Activated CD8-positive, alpha-beta T cell treated with anti-CD3 and anti-CD28 coated beads for 36 hours (primary cell): ENCODE measurements at regions not wholly inside any gene's neighbourhood (a gene's known extent, or its start where the extent isn't known, plus 50 kb on each side); places are given as distances from the start of the nearest gene placed in this dataset.

Experiments
- ATAC-seq: fragments of 200-7000 bp; cut with Tn5 transposase; one replicate; pipeline ENCODE4 v1.10.0; 2021; ENCODE audit warnings: mild to moderate bottlenecking, moderate library complexity
- CTCF ChIA-PET: fragments of 350-600 bp; sonication (Branson Sonifier 250); formaldehyde crosslinking; loops from one replicate; lab custom pipeline; 2021; ENCODE audit warnings: antibody characterized with exemption; lab: Charles Lee
- POLR2A ChIA-PET: fragments of 350-600 bp; sonication (Branson Sonifier 250); formaldehyde crosslinking; loops from one replicate; lab custom pipeline; 2021; ENCODE audit warnings: antibody characterized with exemption; lab: Charles Lee
- DNase-seq: peaks from one replicate; pipeline ENCODE4 v3.0.0-alpha.2; 2020
- H3K27ac Mint-ChIP-seq: one replicate; pipeline ENCODE4 v1.8.0; 2021; ENCODE audit warnings: mild to moderate bottlenecking, mixed read lengths
- H3K27me3 Mint-ChIP-seq: one replicate; pipeline ENCODE4 v1.8.0; 2021; ENCODE audit warnings: mixed read lengths
- H3K36me3 Mint-ChIP-seq: one replicate; pipeline ENCODE4 v1.8.0; 2021; ENCODE audit warnings: low read depth, mixed read lengths
- H3K4me1 Mint-ChIP-seq: one replicate; pipeline ENCODE4 v1.8.0; 2021; ENCODE audit warnings: low read depth, mixed read lengths
- H3K4me3 Mint-ChIP-seq: one replicate; pipeline ENCODE4 v1.8.0; 2021; ENCODE audit warnings: mild to moderate bottlenecking, moderate library complexity, mixed read lengths
- H3K9me3 Mint-ChIP-seq: one replicate; pipeline ENCODE4 v1.8.0; 2021; ENCODE audit warnings: mixed read lengths
- CTCF ChIP-seq: fragments of 200-600 bp; IDR thresholded peaks from one replicate; pipeline ENCODE4 v1.8.0; 2022; ENCODE audit warnings: antibody characterized with exemption, mild to moderate bottlenecking
- intact Hi-C: fragments of 100-400 bp; cut with micrococcal nuclease; formaldehyde crosslinking; loops from one replicate; pipeline ENCODE4 v1.10.0; 2022

GRCh38 chr3:82217571-82217970, 456.1 kb upstream of the GBE1 start:
- Mint-ChIP-seq H3K36me3 (no peaks in the 10 kb centered on the region), H3K4me1 (no peaks in the 10 kb centered on the region), H3K9me3 (peaks cover 2% of the 10 kb centered on the region), H3K4me3 (no peak overlapping the region), H3K27ac (no peak overlapping the region), H3K27me3 (no peaks in the 10 kb centered on the region)
- no peak for ATAC-seq
- TF ChIP-seq CTCF, result no peak
- DNase-seq, result no peak
- POLR2A ChIA-PET, result no interaction called here
- intact Hi-C loops, result no loop called here
- CTCF ChIA-PET, result no interaction called here

DNA sequence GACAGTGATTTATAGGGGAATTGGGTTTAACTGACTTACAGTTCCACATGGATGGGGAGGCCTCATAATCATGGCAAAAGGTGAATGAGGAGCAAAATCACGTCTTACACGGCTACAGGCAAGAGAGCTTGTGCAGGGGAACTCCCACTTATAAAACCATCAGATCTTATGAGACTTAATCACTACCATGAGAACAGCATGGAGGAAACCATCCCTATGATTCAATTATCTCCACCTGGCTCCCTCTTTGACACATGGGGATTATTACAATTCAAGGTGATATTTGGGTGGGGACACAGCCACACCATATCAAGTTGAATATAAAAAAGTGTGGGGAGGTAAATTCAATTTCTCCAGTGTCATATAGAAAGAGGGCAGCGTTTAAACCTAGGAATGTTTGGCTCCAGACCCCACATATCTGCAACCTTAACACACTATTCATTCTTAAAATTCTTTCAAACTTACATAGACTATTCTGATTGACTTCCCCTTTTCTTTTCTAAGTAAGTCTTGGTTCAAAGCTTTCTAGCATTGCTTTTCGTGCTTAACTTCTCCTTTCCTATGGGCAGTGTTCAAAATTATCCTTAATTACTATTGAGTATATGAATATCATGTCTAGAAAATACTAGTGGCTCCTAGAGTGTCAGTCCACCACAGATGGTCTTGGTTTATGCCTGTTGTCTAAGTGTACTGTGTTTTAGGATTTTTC, 446.7 kb upstream of the GBE1 start:
- no peak for TF ChIP-seq CTCF
- CTCF ChIA-PET, result no interaction called here

DNA sequence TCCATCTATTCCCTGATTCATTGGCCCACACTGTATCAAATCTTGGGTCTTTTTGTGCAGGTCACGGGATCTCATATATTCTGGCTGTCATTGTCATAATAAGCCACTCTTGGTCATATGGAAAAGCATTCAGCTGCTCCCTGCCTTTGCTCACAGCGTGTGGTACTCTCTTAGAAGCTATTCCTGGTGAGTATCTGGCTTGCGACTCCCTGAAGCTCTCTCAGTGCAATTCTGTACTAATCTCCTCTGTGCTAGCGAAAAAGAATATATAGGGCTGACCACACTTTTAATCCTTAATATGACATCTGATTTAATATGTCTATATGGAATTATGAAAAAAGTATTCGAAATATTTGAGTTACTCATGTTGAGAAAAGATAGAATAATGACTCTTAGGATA, 440.8 kb upstream of the GBE1 start:
- Mint-ChIP-seq H3K4me3 (no peak overlapping the region), H3K9me3 (no peaks in the 10 kb centered on the region), H3K27ac (no peak overlapping the region), H3K27me3 (no peaks in the 10 kb centered on the region), H3K36me3 (no peaks in the 10 kb centered on the region), H3K4me1 (no peaks in the 10 kb centered on the region)
- ChIA-PET POLR2A (no interaction called here), CTCF (no interaction called here)
- no peak for DNase-seq
- TF ChIP-seq CTCF, result no peak
- ATAC-seq, result no peak
- intact Hi-C loops, result no loop called here

More for the DNA sequence above, 446.7 kb upstream of the GBE1 start:
- no peak overlapping the region for H3K4me3 Mint-ChIP-seq
- DNase-seq, result no peak
- no peaks in the 10 kb centered on the region for H3K9me3 Mint-ChIP-seq
- no peaks in the 10 kb centered on the region for H3K36me3 Mint-ChIP-seq
- intact Hi-C loops, result no loop called here
- H3K27ac Mint-ChIP-seq, result no peak overlapping the region
- H3K4me1 Mint-ChIP-seq, result no peaks in the 10 kb centered on the region
- POLR2A ChIA-PET, result no interaction called here
- no peaks in the 10 kb centered on the region for H3K27me3 Mint-ChIP-seq
- ATAC-seq, result no peak

- no peak for TF ChIP-seq CTCF
- Mint-ChIP-seq H3K27ac (no peak overlapping the region), H3K36me3 (no peaks in the 10 kb centered on the region), H3K4me1 (no peaks in the 10 kb centered on the region), H3K4me3 (no peak overlapping the region), H3K27me3 (no peaks in the 10 kb centered on the region), H3K9me3 (no peaks in the 10 kb centered on the region)
- DNase-seq, result no peak
- ATAC-seq, result no peak
- intact Hi-C loops, result no loop called here
- CTCF ChIA-PET, result no interaction called here
- POLR2A ChIA-PET, result no interaction called here
Observed at GRCh38 chr3:82201316-82201715, 439.9 kb upstream of the GBE1 start.

DNA sequence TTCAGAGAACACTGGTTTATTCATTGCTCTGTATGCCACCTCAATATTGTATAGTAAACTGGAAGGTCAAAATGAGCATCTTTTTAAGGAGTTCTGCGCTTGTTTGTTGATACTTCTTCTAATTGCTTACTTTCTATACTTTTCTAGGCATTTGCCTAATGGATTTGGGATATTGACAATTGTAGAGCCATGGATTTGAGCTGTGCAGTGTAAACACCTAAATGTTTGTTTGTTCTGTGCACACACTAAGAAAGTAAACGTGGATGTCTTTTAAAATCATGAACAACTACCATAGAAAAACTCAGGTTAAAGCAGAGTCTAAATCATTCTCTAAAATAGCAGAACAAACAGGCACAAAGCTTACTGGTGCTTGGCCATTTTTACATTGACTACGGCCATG, 436.6 kb upstream of the GBE1 start:
- Mint-ChIP-seq H3K27ac (no peak overlapping the region), H3K27me3 (no peaks in the 10 kb centered on the region), H3K4me1 (no peaks in the 10 kb centered on the region), H3K4me3 (no peak overlapping the region), H3K36me3 (no peaks in the 10 kb centered on the region), H3K9me3 (no peaks in the 10 kb centered on the region)
- CTCF ChIA-PET, result no interaction called here
- POLR2A ChIA-PET, result no interaction called here
- DNase-seq (no peak), ATAC-seq (no peak)
- intact Hi-C loops, result no loop called here
- TF ChIP-seq CTCF, result no peak
